ENCODE measurements at regions not wholly inside any gene's neighbourhood (a gene's known extent, or its start where the extent isn't known, plus 50 kb on each side); places are given as distances from the start of the nearest gene placed in this dataset.

DNA sequence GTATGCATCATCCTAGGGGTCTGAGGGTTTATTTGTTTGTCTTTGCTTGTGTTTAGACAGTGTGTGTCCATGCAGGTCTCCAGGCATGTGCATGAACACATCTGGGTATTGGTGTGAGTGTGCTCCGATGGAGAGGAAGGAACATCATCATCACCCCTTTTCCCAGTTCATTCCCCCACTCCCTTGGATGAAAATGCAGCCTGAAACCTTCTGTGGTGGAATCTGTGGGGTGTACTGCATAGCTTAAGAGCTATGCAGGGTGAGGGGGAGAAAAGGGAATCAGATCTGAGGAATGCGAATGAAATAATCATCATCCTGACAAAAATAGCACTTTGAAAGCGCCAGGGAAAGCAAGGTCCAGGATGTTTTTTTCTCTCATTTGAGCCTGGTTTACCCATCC is 520.1 kb downstream of the NTRK3 start:
- TF ChIP-seq, protein P1, sequence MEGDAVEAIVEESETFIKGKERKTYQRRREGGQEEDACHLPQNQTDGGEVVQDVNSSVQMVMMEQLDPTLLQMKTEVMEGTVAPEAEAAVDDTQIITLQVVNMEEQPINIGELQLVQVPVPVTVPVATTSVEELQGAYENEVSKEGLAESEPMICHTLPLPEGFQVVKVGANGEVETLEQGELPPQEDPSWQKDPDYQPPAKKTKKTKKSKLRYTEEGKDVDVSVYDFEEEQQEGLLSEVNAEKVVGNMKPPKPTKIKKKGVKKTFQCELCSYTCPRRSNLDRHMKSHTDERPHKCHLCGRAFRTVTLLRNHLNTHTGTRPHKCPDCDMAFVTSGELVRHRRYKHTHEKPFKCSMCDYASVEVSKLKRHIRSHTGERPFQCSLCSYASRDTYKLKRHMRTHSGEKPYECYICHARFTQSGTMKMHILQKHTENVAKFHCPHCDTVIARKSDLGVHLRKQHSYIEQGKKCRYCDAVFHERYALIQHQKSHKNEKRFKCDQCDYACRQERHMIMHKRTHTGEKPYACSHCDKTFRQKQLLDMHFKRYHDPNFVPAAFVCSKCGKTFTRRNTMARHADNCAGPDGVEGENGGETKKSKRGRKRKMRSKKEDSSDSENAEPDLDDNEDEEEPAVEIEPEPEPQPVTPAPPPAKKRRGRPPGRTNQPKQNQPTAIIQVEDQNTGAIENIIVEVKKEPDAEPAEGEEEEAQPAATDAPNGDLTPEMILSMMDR (IDR thresholded peaks at IDR 0.05), result no peak
- TF ChIP-seq EP300 (IDR thresholded peaks at IDR 0.05) (no peak), POLR2A (IDR thresholded peaks at IDR 0.05) (no peak), POLR2AphosphoS5 (IDR thresholded peaks at IDR 0.05) (no peak)

Data from suprapubic skin (tissue), 4 donors.